Epithelial cell of proximal tubule (primary cell): ENCODE measurements at regions not wholly inside any gene's neighbourhood (a gene's known extent, or its start where the extent isn't known, plus 50 kb on each side); places are given as distances from the start of the nearest gene placed in this dataset.
A peak's percentile ranks its signal among the peaks of the same experiment; 100 is the strongest.

Source experiments
- DNase-seq: peaks from one replicate; pipeline ENCODE4 v3.0.0-alpha.2; 2011; ENCODE audit warnings: low read depth
- H3K4me3 ChIP-seq: 2 replicates; pipeline ENCODE4 v1.5.1; 2011; ENCODE audit warnings: low read depth, mild to moderate bottlenecking, low read length
- TF ChIP-seq, protein P1 (sequence below): conservative IDR thresholded peaks from 2 replicates; pipeline ENCODE4 v1.5.1; 2012; ENCODE audit warnings: low read depth, mild to moderate bottlenecking, low read length

DNA sequence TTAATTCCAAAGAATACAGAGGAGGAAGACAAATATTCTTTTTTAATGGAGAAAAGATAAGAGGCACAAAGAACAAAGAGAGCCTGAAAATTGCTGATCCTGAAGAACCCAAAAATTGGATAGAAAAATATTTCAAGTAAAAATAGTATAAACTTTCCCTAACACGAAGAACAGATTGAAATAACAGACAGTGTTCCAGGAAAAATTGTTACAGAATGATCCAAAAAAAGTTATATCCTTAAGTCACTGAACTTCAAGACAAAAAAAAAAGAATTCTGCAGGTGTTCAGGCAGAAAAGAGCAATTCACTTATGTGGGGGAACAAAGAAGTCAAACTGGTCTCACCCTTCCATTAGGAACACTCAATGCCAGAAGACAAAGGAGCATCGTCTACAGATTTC, 160.2 kb downstream of the KLF12 start:
- TF ChIP-seq, protein P1, sequence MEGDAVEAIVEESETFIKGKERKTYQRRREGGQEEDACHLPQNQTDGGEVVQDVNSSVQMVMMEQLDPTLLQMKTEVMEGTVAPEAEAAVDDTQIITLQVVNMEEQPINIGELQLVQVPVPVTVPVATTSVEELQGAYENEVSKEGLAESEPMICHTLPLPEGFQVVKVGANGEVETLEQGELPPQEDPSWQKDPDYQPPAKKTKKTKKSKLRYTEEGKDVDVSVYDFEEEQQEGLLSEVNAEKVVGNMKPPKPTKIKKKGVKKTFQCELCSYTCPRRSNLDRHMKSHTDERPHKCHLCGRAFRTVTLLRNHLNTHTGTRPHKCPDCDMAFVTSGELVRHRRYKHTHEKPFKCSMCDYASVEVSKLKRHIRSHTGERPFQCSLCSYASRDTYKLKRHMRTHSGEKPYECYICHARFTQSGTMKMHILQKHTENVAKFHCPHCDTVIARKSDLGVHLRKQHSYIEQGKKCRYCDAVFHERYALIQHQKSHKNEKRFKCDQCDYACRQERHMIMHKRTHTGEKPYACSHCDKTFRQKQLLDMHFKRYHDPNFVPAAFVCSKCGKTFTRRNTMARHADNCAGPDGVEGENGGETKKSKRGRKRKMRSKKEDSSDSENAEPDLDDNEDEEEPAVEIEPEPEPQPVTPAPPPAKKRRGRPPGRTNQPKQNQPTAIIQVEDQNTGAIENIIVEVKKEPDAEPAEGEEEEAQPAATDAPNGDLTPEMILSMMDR = no peak

DNA sequence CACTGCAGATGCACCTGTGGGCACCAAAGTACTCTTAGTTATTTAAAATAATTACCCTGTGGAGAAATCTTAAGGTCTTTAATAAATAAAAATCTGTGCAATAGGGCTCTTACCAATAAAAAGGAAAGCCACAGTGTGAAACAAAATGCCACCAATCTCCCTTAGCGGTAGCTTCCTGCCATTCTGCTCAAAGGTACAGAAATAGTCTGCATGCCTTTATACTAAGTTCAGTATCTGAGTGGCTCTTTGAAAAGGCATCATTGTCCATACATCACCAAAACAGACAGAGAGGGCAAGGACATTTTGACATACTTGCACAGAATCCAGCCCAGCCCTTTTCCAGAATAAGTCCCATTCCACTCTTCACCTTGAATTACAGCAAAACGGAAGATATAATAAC, 161.0 kb downstream of the KLF12 start:
- no peak for DNase-seq
- TF ChIP-seq, protein P1 = no peak
- no peak overlapping the region for H3K4me3 ChIP-seq

More for the DNA sequence above, 160.2 kb downstream of the KLF12 start:
- no peak overlapping the region for H3K4me3 ChIP-seq
- DNase-seq = no peak

- TF ChIP-seq, protein P1 = no peak
- no peak for DNase-seq
These were observed 161.7 kb downstream of the KLF12 start for GRCh38 chr13:73972545-73972944.

DNA sequence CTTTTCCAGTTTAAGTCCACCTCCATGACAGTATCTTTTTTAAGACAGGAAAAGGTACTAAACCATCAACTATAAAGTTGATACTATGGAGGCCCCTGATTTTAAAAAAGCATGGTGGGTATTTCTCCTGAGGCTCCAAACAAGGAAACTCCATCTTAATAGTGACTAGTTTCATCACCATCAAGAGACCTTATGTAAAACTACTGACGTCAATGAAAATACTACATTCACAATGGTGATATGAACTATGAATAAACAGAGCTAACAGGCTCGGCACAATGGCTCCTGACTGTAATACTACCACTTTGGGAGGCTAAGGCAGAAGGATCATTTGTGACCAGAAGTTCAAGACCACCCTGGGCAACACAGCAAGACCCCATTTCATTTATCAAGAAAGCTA, 162.7 kb downstream of the KLF12 start:
- TF ChIP-seq, protein P1 = no peak
- H3K4me3 ChIP-seq = no peak overlapping the region
- no peak for DNase-seq

More at GRCh38 chr13:73972545-73972944, 161.7 kb downstream of the KLF12 start:
- no peak overlapping the region for H3K4me3 ChIP-seq

- H3K4me3 ChIP-seq = no peak overlapping the region
- TF ChIP-seq, protein P1 = no peak
- no peak for DNase-seq
These were observed 163.7 kb downstream of the KLF12 start for GRCh38 chr13:73970421-73971055.

DNA sequence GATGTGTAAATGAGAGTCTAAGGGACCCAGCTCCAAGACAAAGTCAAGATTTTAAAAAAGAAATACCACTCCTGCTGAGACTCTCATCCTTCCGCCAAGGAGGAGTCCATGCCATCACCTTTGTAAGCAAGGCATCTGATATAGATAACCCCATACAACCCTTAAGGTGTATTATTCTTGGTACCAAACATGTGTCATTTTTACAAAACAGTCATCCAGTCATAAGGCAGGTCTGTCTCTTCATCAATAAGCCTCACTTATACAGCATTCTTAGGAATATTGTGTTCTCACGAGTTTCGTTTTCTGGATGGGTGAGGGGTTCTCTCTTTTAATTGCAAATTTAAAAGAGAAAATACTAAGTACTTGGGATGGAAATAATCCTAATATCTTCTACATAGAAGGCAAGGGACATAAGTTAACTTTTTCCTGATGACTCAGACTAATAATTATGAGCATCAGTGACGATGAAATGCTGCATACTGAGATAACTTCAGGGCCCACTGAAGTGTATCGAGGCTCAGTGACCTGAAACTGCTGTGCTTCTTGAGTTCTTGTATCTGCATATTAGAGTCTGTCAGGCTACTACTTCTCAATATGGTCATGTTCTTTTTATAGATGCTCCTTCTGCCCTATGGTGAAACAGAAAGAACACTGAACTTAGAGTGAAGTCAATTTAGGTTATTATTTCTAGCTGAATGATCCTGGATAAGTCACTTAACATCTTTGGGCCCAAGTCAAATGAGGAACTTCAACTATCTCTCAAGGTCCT, 166.6 kb downstream of the KLF12 start:
- DNase-seq = peak; percentile 86
- H3K4me3 ChIP-seq = no peak overlapping the region
- TF ChIP-seq, protein P1 = no peak
